Activated T-helper 1 cell treated with Interleukin-2 at 50 U/mL for 16 hours (primary cell): ENCODE measurements at regions not wholly inside any gene's neighbourhood (a gene's known extent, or its start where the extent isn't known, plus 50 kb on each side); places are given as distances from the start of the nearest gene placed in this dataset.
"Not testable (repeated sequence)": the region's sequence is repeated elsewhere in the genome, so short reads cannot be mapped to it uniquely, and the experiment has no call there.

Source experiments
- DNase-seq: peaks from one replicate; pipeline ENCODE4 v3.0.0-alpha.2; 2020; ENCODE audit warnings: low read depth

GRCh38 chr16:66206363-66206762 is 160.1 kb upstream of the CDH5 start:
- DNase-seq, result no peak

- DNase-seq, result no peak
Observed at GRCh38 chr16:66205287-66206231, 160.9 kb upstream of the CDH5 start.

- DNase-seq, result no peak
Observed at GRCh38 chr16:66204756-66205155, 161.7 kb upstream of the CDH5 start.

GRCh38 chr16:66203476-66203875 is 163.0 kb upstream of the CDH5 start:
- DNase-seq, result no peak

GRCh38 chr16:66199189-66199588 is 167.3 kb upstream of the CDH5 start:
- no peak for DNase-seq

GRCh38 chr16:66198641-66199040 is 167.8 kb upstream of the CDH5 start:
- DNase-seq, result no peak

- DNase-seq, result no peak
Observed at GRCh38 chr16:66197668-66198278, 168.7 kb upstream of the CDH5 start.

- no peak for DNase-seq
Observed at GRCh38 chr16:66196770-66197169, 169.7 kb upstream of the CDH5 start.

- no peak for DNase-seq
Observed at GRCh38 chr16:66194866-66195265, 171.6 kb upstream of the CDH5 start.

- no peak for DNase-seq
Observed at GRCh38 chr16:66193543-66194229, 172.8 kb upstream of the CDH5 start.

- no peak for DNase-seq
Observed at GRCh38 chr16:66190411-66190810, 176.1 kb upstream of the CDH5 start.

- DNase-seq, result no peak
Observed at GRCh38 chr16:66189951-66190350, 176.5 kb upstream of the CDH5 start.

GRCh38 chr16:66188917-66189725 is 177.4 kb upstream of the CDH5 start:
- no peak for DNase-seq

- no peak for DNase-seq
Observed at GRCh38 chr16:66186251-66186785, 180.2 kb upstream of the CDH5 start.

- DNase-seq, result no peak
Observed at GRCh38 chr16:66182592-66182991, 183.9 kb upstream of the CDH5 start.

GRCh38 chr16:66176731-66177130 is 189.8 kb upstream of the CDH5 start:
- DNase-seq, result no peak

- no peak for DNase-seq
Observed at GRCh38 chr16:66176111-66176510, 190.4 kb upstream of the CDH5 start.

- no peak for DNase-seq
Observed at GRCh38 chr16:66175636-66176035, 190.9 kb upstream of the CDH5 start.

GRCh38 chr16:66175058-66175457 is 191.4 kb upstream of the CDH5 start:
- no peak for DNase-seq

- not testable (repeated sequence) for DNase-seq
Observed at GRCh38 chr16:66173796-66174195, 192.7 kb upstream of the CDH5 start.

- DNase-seq, result not testable (repeated sequence)
Observed at GRCh38 chr16:66173181-66173580, 193.3 kb upstream of the CDH5 start.

- DNase-seq, result no peak
Observed at GRCh38 chr16:66172463-66172862, 194.0 kb upstream of the CDH5 start.
